CD4-positive, CD25-positive, alpha-beta regulatory T cell (primary cell): ENCODE measurements at regions not wholly inside any gene's neighbourhood (a gene's known extent, or its start where the extent isn't known, plus 50 kb on each side); places are given as distances from the start of the nearest gene placed in this dataset.

Experiments
- ATAC-seq, 2 donors: fragments of 150-1000 bp; cut with Tn5 transposase; one replicate each; pipeline ENCODE4 v1.10.0; 2021; ENCODE audit warnings: low read depth in 2 of 2, moderate number of reproducible peaks in 2 of 2, moderate library complexity in 1 of 2
- DNase-seq, 3 donors: peaks; one replicate each; pipeline versions ENCODE4 v3.0.0 to v3.0.0-alpha.2; 2012 to 2022; ENCODE audit warnings: mixed read lengths in 1 of 3
- H3K27ac ChIP-seq: one replicate; pipeline ENCODE4 v1.7.0; 2013; ENCODE audit warnings: mild to moderate bottlenecking, low read length; ENCODE audit not compliant: insufficient read depth, poor library complexity, severe bottlenecking
- H3K27me3 ChIP-seq: one replicate; pipeline ENCODE4 v1.7.0; 2013; ENCODE audit warnings: low read length; ENCODE audit not compliant: control insufficient read depth, insufficient read depth
- H3K36me3 ChIP-seq: one replicate; pipeline ENCODE4 v1.7.0; 2013; ENCODE audit warnings: mild to moderate bottlenecking, low read length, moderate library complexity; ENCODE audit not compliant: control insufficient read depth, insufficient read depth
- H3K4me1 ChIP-seq: 2 replicates; pipeline ENCODE4 v1.7.0; 2013; ENCODE audit warnings: mild to moderate bottlenecking, low read length; ENCODE audit not compliant: insufficient read depth, control insufficient read depth, poor library complexity, severe bottlenecking
- H3K4me3 ChIP-seq: one replicate; pipeline ENCODE4 v1.7.0; 2013; ENCODE audit warnings: low read depth, mild to moderate bottlenecking, low read length, moderate library complexity
- H3K9me3 ChIP-seq, 2 experiments: 1 replicate in 1 of 2; 2 replicates in 1 of 2; pipeline ENCODE4 v1.7.0; 2013; ENCODE audit warnings: low read length in 2 of 2, mild to moderate bottlenecking in 1 of 2, moderate library complexity in 1 of 2; ENCODE audit not compliant: control insufficient read depth in 2 of 2
- H3K27ac Mint-ChIP-seq, 3 donors: one replicate each; pipeline ENCODE4 v1.8.0; 2020 to 2022; ENCODE audit warnings: mild to moderate bottlenecking in 3 of 3, mixed read lengths in 3 of 3, moderate library complexity in 2 of 3
- H3K27me3 Mint-ChIP-seq: one replicate; pipeline ENCODE4 v1.8.0; 2022; ENCODE audit warnings: mild to moderate bottlenecking, mixed read lengths
- H3K36me3 Mint-ChIP-seq: one replicate; pipeline ENCODE4 v1.8.0; 2020; ENCODE audit warnings: mixed read lengths
- H3K4me1 Mint-ChIP-seq, 4 donors: one replicate each; pipeline ENCODE4 v1.8.0; 2020 to 2022; ENCODE audit warnings: mixed read lengths in 4 of 4, mild to moderate bottlenecking in 1 of 4
- H3K4me3 Mint-ChIP-seq, 4 donors: one replicate each; pipeline ENCODE4 v1.8.0; 2020 to 2022; ENCODE audit warnings: mild to moderate bottlenecking in 4 of 4, mixed read lengths in 4 of 4, moderate library complexity in 3 of 4
- H3K9me3 Mint-ChIP-seq, 7 donors: one replicate each; pipeline ENCODE4 v1.8.0; 2020 to 2022; ENCODE audit warnings: mixed read lengths in 7 of 7, mild to moderate bottlenecking in 3 of 7, moderate library complexity in 2 of 7

DNA sequence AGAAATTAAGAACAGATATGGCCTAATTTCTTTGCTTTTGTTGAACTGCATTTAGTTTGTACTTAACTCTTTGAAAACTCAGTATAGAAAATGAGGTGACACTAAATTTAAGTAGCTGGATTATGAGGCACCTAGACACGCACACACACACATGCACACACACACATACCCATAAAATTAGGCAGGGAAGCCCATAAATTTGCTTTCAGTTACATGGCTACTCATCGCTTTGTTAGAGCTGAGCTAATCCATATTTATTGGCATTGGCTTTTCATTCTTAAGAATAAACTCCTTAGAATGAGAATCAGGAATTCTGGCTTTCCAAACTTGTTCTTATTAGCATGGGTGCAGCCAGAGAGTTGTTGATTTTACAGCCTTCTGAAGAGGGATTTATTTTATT, 61.7 kb upstream of the MBNL2 start:
- Mint-ChIP-seq H3K9me3 (peaks cover 0 to 5% (median 0%) of the 10 kb centered on the region in 7 donors), H3K4me3 (no peak overlapping the region), H3K27me3 (peaks cover 16% of the 10 kb centered on the region), H3K27ac (no peak overlapping the region), H3K4me1 (no peaks in the 10 kb centered on the region), H3K36me3 (no peaks in the 10 kb centered on the region)
- H3K4me3 ChIP-seq: no peak overlapping the region
- H3K4me1 ChIP-seq: no peaks in the 10 kb centered on the region
- H3K36me3 ChIP-seq: no peaks in the 10 kb centered on the region
- no peak for ATAC-seq
- no peak overlapping the region for H3K27ac ChIP-seq
- DNase-seq: no peak
- H3K27me3 ChIP-seq: peaks cover 3% of the 10 kb centered on the region
- no peaks in the 10 kb centered on the region for H3K9me3 ChIP-seq

DNA sequence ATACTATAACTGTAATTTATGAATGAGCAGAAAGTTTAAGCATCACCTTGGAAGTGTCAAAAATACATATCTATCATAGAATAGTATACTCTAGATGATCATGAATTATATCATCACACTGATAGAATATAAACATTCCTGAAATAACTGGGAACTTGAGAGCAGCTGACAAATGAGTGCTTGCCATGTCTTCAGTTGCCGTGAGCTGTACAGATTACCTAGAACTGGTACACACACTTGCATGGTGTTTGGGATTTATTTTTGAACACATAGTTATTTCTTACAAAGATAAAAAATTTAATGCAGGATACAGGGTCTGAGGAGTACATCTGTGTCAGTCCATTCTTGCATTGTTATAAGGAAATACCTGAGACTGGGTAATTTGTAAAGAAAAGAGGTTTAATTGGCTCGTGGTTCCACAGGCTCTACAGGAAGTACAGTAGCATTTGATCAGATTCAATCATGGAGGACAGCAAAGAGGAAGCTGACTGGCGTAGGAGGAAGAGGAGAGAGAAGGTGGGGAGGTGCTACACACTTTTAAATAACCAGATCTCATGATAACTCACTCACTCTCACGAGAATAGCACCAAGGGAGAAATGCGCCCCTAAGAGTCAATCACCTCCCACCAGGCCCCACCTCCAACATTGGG, 60.4 kb upstream of the MBNL2 start:
- H3K4me3 Mint-ChIP-seq: no peak overlapping the region
- Histone ChIP-seq H3K27ac (no peak overlapping the region), H3K27me3 (peaks cover 3% of the 10 kb centered on the region)

DNA sequence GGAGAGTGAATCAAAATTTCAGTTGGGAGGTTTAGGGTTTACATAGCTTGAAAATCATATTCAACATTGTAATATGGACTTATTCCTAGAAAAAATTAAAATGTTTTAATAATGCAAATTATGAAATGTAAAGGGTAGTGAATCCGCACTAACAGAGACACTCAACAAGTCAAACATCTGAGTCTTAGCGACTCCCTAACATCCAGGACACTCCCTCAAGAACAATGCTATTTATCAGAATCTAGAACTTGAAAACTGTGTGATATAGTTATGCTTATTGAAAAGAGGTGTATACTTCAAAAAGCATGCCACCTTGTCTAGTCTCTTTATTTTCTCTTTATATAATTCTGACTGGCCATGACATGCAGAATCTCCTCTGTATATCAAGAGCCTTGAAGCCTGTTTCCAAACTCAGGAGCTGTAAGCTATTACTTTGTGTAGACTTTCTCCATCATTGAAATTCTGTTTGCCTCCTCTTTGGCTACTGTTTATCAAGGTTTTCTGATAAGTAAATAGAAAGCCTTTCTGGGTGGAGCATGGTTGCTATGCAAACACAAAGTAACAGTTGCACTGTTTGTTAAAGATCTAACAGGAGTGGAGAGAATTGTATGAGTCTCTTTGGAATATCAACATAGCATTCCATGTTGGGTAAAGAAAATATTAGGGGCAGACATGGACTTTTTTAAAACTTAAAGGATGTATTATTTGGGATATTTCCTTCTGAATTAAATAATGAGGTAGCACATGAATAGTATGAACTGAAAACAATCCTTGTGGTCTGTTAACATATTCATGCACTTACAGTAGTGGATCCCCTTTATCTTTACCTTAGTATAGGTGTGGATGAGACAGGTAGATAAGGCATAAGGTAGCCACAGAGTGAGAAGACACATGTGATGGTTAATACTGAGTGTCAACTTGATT, 56.4 kb upstream of the MBNL2 start:
- H3K9me3 Mint-ChIP-seq: peaks cover 0 to 5% (median 0%) of the 10 kb centered on the region in 7 donors
- Histone ChIP-seq H3K36me3 (no peaks in the 10 kb centered on the region), H3K9me3 (no peaks in the 10 kb centered on the region), H3K27ac (no peak overlapping the region), H3K27me3 (peaks cover 4% of the 10 kb centered on the region), H3K4me3 (no peak overlapping the region), H3K4me1 (no peaks in the 10 kb centered on the region)
- ATAC-seq: no peak
- peak overlapping the region in 1 of 3 donors; percentile 69 for H3K27ac Mint-ChIP-seq
- H3K4me1 Mint-ChIP-seq: no peaks in the 10 kb centered on the region
- DNase-seq: no peak
- H3K27me3 Mint-ChIP-seq: peaks cover 25% of the 10 kb centered on the region
- H3K36me3 Mint-ChIP-seq: no peaks in the 10 kb centered on the region
- no peak overlapping the region for H3K4me3 Mint-ChIP-seq

More for the DNA sequence above, 60.4 kb upstream of the MBNL2 start:
- DNase-seq: no peak
- peaks cover 16% of the 10 kb centered on the region for H3K27me3 Mint-ChIP-seq
- no peaks in the 10 kb centered on the region for H3K9me3 ChIP-seq
- peaks cover 0 to 5% (median 0%) of the 10 kb centered on the region in 7 donors for H3K9me3 Mint-ChIP-seq
- H3K4me1 ChIP-seq: no peaks in the 10 kb centered on the region
- H3K27ac Mint-ChIP-seq: no peak overlapping the region
- no peak for ATAC-seq
- no peaks in the 10 kb centered on the region for H3K36me3 Mint-ChIP-seq
- no peaks in the 10 kb centered on the region for H3K36me3 ChIP-seq
- H3K4me3 ChIP-seq: no peak overlapping the region
- no peaks in the 10 kb centered on the region for H3K4me1 Mint-ChIP-seq

DNA sequence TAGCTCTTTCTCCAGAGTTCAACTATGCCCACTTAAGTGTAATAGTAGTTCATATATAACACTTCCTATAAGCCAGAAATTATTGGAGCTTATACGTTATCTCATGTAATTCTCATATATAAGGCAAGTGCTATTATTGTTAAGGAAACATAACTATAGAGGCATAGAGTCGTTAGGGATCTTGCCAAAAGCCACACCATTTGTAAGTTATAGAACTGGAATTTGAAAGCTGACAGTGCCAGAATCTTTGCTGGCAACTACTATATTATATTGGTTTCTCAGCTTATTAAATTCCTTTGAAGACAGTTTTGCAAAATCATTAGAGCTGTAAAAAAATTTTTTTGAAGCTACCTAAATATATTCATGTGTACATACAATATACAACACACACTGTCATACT, 51.0 kb upstream of the MBNL2 start:
- Mint-ChIP-seq H3K4me1 (no peaks in the 10 kb centered on the region), H3K9me3 (peaks cover 0 to 4% (median 0%) of the 10 kb centered on the region in 7 donors), H3K27ac (no peak overlapping the region), H3K27me3 (peaks cover 27% of the 10 kb centered on the region), H3K4me3 (no peak overlapping the region), H3K36me3 (no peaks in the 10 kb centered on the region)
- Histone ChIP-seq H3K36me3 (no peaks in the 10 kb centered on the region), H3K27ac (no peak overlapping the region), H3K27me3 (peaks cover 6% of the 10 kb centered on the region), H3K9me3 (no peaks in the 10 kb centered on the region), H3K4me1 (no peaks in the 10 kb centered on the region), H3K4me3 (no peak overlapping the region)
- ATAC-seq: no peak
- no peak for DNase-seq
